ENCODE measurements at regions not wholly inside any gene's neighbourhood (a gene's known extent, or its start where the extent isn't known, plus 50 kb on each side); places are given as distances from the start of the nearest gene placed in this dataset.

DNA sequence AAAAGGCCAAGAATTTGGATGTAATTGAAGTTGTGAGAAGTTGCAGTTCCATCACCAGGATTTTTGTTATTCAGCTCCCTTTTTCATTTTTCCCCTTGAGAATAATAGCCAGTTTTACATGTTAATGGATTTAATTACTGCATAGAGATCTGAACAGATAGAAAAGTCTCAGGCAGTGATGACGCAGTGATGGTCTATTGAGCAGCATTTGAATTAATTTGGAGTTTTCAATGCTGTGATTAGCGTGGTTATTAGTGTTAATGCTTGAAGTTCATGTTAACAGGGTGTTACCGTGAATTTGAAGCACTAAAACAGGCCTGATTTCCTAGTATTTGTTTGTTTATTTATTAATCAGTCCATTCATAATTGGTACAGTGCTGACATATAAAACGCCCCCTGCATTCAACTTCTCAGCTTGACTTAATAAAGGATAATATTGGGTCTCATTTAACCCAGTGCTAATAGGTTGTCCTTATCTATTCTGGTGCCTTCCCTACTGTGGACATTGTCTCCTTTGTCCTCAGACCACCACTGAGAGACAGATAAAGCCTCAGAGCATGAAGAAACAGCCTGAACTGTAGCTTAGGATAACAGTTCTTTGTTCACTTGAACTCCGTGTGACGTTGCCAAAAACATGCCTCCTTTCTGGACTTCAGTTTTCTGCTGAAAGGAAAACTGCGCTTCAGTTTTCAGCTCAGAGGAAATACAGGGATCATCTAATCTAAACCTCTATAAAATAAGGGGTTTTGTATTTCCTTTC, 82.4 kb downstream of the RTP4 start:
- TF ChIP-seq, protein P1, sequence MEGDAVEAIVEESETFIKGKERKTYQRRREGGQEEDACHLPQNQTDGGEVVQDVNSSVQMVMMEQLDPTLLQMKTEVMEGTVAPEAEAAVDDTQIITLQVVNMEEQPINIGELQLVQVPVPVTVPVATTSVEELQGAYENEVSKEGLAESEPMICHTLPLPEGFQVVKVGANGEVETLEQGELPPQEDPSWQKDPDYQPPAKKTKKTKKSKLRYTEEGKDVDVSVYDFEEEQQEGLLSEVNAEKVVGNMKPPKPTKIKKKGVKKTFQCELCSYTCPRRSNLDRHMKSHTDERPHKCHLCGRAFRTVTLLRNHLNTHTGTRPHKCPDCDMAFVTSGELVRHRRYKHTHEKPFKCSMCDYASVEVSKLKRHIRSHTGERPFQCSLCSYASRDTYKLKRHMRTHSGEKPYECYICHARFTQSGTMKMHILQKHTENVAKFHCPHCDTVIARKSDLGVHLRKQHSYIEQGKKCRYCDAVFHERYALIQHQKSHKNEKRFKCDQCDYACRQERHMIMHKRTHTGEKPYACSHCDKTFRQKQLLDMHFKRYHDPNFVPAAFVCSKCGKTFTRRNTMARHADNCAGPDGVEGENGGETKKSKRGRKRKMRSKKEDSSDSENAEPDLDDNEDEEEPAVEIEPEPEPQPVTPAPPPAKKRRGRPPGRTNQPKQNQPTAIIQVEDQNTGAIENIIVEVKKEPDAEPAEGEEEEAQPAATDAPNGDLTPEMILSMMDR (IDR thresholded peaks at IDR 0.05; ENCODE audit: extremely low read depth, low read depth, low read length): no peak
- no peak overlapping the region for H3K4me2 ChIP-seq (ENCODE audit: insufficient read depth, low read length)
- H2AFZ ChIP-seq (ENCODE audit: low read length): no peak overlapping the region
- no peaks in the 10 kb centered on the region for H3K36me3 ChIP-seq (ENCODE audit: insufficient read depth, low read length)
- no peaks in the 10 kb centered on the region for H4K20me1 ChIP-seq (ENCODE audit: insufficient read depth, low read length)
- H3K9me3 ChIP-seq (ENCODE audit: low read depth, low read length): no peaks in the 10 kb centered on the region
- no peaks in the 10 kb centered on the region for H3K4me1 ChIP-seq (ENCODE audit: insufficient read depth, low read length)
- H3K27me3 ChIP-seq (ENCODE audit: insufficient read depth, low read length): no peaks in the 10 kb centered on the region
- no peak overlapping the region for H3K4me3 ChIP-seq (ENCODE audit: insufficient read depth, low read length)
- DNase-seq (ENCODE audit: insufficient read length, low spot score, missing footprints): no peak
- H3K27ac ChIP-seq (ENCODE audit: low read depth, low read length): no peak overlapping the region
- H3K79me2 ChIP-seq (ENCODE audit: insufficient read depth, low read length): no peaks in the 10 kb centered on the region

DNA sequence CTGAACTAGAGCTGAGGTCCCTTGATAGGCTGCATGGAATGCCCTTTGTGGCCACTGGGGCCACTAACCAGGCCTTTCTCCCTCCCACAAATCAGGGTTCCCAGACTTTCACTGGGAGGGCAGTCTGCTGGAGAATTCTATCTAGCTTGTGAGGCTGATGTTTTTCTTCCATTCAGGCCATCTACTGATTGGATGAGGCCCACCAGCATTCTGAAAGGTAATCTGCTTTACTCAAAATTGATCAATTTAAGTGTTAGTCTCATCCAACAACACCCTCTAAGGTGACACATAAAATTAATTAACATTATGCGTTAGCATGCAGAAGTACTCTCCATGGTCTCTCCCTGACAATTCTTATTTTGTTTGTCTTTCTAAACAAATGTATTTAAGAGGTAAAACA, 80.5 kb downstream of the RTP4 start:
- H3K4me3 ChIP-seq (ENCODE audit: insufficient read depth, low read length): no peak overlapping the region
- H3K27me3 ChIP-seq (ENCODE audit: insufficient read depth, low read length): no peaks in the 10 kb centered on the region
- no peak overlapping the region for H3K4me2 ChIP-seq (ENCODE audit: insufficient read depth, low read length)
- TF ChIP-seq, protein P1 (IDR thresholded peaks at IDR 0.05; ENCODE audit: extremely low read depth, low read depth, low read length): no peak
- no peaks in the 10 kb centered on the region for H3K4me1 ChIP-seq (ENCODE audit: insufficient read depth, low read length)
- no peaks in the 10 kb centered on the region for H3K36me3 ChIP-seq (ENCODE audit: insufficient read depth, low read length)
- no peaks in the 10 kb centered on the region for H3K79me2 ChIP-seq (ENCODE audit: insufficient read depth, low read length)
- no peak overlapping the region for H2AFZ ChIP-seq (ENCODE audit: low read length)
- no peaks in the 10 kb centered on the region for H3K9me3 ChIP-seq (ENCODE audit: low read depth, low read length)
- H3K27ac ChIP-seq (ENCODE audit: low read depth, low read length): no peak overlapping the region
- H4K20me1 ChIP-seq (ENCODE audit: insufficient read depth, low read length): no peaks in the 10 kb centered on the region
- DNase-seq (ENCODE audit: insufficient read length, low spot score, missing footprints): no peak

DNA sequence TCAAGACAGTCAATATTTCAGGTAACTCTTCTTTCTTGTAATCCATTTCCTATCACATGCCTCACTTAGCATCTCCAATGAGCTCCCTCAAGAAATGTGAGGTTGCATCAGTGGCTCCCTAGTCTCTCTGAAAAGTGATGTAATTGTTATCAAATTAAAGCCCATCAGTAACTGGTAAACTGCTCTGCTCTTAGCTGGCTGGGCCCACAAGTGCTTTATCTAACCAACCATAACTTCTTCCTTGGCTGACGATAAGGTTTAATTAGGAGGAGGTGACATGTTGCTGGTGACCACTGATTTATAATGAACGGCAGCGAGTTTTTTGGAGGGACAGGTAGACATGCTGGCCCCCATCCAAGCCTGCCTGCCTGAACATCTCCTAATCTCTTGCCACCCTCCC, 79.6 kb downstream of the RTP4 start:
- Histone ChIP-seq H4K20me1 (ENCODE audit: insufficient read depth, low read length) (no peaks in the 10 kb centered on the region), H3K4me3 (ENCODE audit: insufficient read depth, low read length) (no peak overlapping the region), H3K36me3 (ENCODE audit: insufficient read depth, low read length) (no peaks in the 10 kb centered on the region), H3K27me3 (ENCODE audit: insufficient read depth, low read length) (no peaks in the 10 kb centered on the region), H3K4me2 (ENCODE audit: insufficient read depth, low read length) (no peak overlapping the region), H3K4me1 (ENCODE audit: insufficient read depth, low read length) (no peaks in the 10 kb centered on the region), H3K9me3 (ENCODE audit: low read depth, low read length) (no peaks in the 10 kb centered on the region), H3K79me2 (ENCODE audit: insufficient read depth, low read length) (no peaks in the 10 kb centered on the region), H3K27ac (ENCODE audit: low read depth, low read length) (no peak overlapping the region), H2AFZ (ENCODE audit: low read length) (no peak overlapping the region)
- TF ChIP-seq, protein P1 (IDR thresholded peaks at IDR 0.05; ENCODE audit: extremely low read depth, low read depth, low read length): no peak
- no peak for DNase-seq (ENCODE audit: insufficient read length, low spot score, missing footprints)

DNA sequence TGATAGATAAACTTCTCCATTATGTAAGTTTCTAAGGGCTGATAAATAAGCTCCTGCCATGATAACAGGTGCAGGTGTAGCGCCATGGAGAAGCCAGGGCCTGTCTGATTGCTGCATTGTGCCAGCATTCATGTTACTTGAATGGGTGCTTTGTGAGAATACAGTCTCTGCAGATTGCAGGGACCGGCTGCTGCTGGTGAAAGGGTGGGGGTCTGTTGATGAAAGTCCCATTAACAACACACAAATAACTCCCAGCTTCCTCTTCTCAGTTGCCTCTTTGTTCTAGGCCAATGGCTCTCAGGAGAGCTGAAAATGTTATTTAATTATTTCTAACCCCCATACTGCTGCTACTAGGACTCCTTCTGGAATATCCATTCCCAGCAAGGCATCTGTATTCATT, 77.2 kb downstream of the RTP4 start:
- Histone ChIP-seq H3K4me3 (ENCODE audit: insufficient read depth, low read length) (no peak overlapping the region), H3K4me2 (ENCODE audit: insufficient read depth, low read length) (no peak overlapping the region), H3K9me3 (ENCODE audit: low read depth, low read length) (no peaks in the 10 kb centered on the region), H4K20me1 (ENCODE audit: insufficient read depth, low read length) (no peaks in the 10 kb centered on the region), H3K36me3 (ENCODE audit: insufficient read depth, low read length) (no peaks in the 10 kb centered on the region), H3K27me3 (ENCODE audit: insufficient read depth, low read length) (no peaks in the 10 kb centered on the region), H3K27ac (ENCODE audit: low read depth, low read length) (no peak overlapping the region), H2AFZ (ENCODE audit: low read length) (no peak overlapping the region), H3K79me2 (ENCODE audit: insufficient read depth, low read length) (no peaks in the 10 kb centered on the region), H3K4me1 (ENCODE audit: insufficient read depth, low read length) (no peaks in the 10 kb centered on the region)
- TF ChIP-seq, protein P1 (IDR thresholded peaks at IDR 0.05; ENCODE audit: extremely low read depth, low read depth, low read length): no peak
- DNase-seq (ENCODE audit: insufficient read length, low spot score, missing footprints): no peak

Measured in osteoblast (primary cell).